ENCODE measurements at regions not wholly inside any gene's neighbourhood (a gene's known extent, or its start where the extent isn't known, plus 50 kb on each side); places are given as distances from the start of the nearest gene placed in this dataset.

DNA sequence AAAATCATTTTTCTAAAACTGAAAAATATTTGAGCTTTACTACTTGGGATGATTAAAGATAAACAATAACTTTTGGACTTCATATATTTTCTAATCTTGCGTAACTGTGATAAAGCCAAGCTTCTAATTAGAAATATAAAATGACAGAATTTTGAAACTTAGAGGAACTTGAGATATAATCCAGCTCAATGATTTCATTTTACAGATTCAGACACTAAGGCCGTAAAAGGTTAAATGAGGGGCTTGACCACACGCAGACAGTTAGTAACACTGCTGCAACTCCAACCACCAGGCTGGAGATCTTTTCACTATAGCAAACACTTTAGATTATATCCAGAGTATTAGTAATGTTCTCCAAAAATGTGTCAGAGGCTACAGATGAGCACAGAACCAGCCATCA is 445.5 kb downstream of the ZEB2 start:
- DNase-seq, result no peak

DNA sequence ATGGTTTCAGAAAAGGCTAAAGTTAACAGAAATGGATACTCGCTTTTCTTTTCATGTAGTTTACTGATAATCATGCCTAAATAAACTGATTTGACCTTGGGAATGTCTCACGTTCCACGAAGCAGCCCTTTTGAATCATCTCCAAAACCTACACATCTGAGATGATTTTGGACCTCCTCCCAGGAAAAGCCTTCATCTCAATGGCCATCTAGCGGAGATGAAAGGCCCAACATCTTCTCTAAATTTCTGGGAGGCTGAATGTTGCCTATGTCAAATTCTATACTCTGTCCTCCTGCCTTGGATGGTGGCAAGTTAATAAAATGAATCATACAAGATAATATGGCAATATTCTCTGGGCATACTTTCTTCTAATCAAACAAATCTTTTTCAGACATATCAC is 448.5 kb downstream of the ZEB2 start:
- no peak for DNase-seq

DNA sequence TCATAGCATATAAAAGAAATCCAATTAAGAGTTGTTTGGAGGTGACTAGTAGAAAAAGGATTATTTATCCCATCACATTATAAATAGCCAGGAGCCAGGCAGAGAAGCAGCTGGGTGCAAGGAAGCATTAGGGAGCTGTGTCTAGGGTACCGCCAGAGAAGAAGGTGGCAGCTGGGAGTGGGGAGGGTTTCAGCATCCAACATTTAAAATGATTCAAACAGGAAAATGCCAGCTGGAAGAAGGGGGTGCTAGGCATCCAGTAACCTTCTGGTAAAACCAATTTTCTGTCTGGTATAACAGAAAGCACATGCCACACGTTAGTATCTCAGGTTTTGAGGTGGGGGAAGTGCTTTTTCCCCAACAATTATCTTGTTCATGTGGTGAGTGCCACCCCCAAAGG is 452.4 kb downstream of the ZEB2 start:
- DNase-seq, result no peak

DNA sequence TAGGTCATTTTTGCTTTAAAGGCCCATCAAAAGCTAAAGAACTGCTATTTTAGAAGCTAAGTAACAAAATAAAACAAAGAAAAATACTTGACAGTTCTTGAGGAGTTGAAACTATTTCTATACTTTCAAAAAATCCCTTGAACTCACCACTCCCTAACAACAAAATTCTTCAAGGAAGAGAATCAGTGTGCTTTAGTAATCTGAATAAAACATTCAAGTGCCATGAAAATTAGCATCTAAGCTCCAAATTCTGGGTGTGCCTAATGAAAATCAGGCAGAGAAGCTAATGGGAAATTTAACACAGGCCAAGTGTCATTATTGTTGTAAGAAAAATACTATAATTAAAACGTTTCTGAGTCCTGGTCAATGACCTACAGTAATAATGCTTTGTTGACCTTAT is 456.3 kb downstream of the ZEB2 start:
- DNase-seq, result no peak

DNA sequence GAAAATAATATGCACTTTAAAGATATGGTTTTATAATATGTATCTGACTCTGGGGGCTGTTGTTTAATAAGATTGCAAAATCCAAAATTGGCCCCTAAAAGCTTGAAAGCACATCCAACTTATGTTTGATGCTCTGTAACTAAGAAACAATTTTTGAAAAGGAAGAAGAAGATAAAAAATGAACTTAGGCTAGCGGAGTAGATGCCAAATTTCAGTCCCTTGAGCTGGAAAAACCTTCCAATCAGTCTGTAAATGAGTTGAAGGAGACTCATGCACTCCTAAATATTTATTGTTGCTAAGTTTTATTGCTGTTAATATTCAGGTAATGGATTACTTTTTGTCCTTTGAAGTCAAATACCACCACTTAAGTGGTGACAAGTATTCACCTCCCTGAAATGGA is 465.0 kb downstream of the ZEB2 start:
- no peak for DNase-seq

DNA sequence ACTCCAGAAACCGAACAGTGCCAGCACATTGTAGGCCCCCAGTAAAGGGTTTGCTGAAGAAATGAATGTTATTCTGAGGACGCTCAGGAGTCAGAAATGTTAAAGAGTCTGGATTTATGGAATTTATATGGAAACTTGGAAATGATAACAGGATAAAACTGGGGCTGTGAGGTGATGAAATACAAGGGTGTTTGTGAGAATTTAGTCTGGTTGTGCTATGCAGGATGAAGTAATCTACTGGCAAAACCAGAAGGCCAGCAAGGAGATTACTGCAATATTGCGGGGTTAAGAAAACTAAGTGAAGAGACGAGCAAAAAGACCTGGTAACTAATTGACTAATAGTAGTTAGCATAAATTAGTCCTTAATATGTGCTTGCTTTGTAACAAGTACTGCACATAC is 467.8 kb downstream of the ZEB2 start:
- no peak for DNase-seq

DNA sequence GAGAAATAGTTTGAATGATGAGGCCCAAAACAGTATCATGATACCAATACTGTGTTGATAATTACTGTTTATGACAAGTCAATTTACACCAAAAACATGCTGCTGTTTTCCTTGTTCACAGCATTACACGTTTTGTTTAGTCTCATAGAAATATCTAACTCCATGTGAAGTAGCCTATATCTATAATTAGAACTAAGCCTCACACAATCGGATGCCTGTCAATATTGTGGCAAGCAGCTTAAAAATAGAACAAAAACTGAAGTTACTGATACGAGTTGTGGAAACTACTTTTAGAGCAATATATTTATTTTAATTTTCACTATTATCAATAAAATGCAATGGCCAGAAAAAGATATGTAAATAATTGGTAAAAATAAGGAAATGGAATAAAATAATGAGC is 470.8 kb downstream of the ZEB2 start:
- DNase-seq, result no peak

DNA sequence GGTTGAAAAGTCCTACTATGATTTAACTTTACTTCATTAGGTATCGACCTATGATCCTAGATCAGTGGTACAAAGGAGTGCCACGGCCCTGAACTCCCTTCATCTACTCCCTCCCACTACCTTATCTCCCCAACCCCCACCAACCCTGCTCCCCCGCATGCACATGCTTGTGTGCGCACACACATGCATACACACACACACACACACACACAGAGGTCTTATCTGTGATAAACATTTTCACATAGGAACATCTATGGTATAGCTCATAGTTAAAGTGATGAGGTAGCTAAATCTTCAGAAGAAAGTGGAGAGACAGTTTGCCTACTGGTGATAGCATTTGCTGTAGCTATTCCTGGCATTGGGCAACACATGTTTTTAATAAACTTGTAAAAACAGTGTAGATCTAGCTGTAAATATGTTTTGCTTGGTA is 471.3 kb downstream of the ZEB2 start:
- DNase-seq, result no peak

DNA sequence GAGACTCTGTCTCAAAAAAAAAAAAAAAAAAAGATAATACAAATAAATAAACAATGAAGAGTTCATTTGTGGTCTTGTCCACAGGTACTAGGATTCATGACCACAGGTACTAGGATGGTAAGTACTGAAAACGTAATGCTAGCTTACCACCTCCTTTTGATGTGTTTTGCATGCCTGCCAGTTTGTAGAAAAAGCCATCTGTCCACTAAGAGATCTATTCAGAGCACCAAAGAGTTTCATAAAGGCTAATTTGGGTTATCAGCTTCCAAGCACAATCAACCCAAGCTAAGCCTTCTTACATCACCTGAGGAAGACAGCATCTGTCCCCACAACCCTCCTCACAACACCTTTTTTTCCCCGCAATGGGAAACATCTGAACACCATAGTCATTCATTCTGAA is 477.2 kb downstream of the ZEB2 start:
- DNase-seq, result no peak

DNA sequence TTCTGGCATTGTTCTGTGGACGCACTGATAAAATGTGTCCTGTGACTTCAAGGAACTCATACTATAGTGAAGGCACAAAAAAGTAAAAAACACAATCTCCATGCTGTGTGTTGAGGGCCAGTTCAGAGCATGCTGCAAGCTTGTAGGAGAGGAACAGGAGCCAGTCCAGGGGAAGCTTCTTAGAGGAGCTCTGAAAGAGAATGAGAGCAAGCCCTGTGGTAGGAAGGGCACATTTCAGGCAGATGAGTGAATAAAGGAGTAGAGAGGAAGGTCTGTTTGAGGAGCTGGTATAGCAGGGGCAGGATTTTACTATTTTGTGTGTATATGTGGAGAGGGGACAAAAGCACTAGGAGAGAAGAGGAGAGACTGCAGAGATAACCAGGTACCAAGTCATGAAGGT is 478.3 kb downstream of the ZEB2 start:
- DNase-seq, result no peak

DNA sequence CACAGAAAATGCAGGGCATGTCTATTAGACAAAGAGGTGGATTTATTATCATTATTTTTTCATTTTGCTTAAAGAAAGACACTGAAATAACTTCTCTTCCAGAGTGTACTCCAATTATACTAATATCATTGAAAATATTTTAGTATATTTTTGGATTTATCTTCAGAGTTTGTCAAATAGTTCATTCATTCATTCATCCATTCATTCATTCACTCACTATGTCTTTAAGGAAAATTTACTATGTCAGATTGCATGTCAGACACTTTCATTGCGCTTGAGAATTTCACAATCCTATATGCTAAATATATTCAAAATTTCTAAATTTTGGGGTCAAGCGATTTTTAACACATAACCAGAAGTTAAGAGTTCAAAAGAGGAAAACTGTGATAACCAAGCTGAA is 479.1 kb downstream of the ZEB2 start:
- DNase-seq, result no peak

DNA sequence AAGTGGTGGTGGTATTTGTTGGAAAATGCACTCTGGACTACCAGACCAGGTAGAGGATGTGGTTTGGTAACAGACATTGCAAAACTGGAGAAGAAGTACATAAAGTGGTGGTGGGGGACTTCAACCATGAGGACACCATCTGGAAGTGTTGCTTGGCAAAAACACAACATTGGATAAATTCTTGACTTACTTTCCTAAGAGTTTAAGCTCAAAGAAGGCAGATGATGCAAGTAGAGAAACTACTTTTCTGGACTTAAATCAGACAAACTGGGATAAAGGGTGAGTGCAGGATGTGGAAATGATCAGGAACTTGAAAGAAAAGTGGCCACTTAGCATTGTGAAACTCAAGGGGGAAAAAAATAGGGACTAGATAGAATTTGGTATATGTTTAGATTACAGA is 487.4 kb downstream of the ZEB2 start:
- DNase-seq, result no peak

DNA sequence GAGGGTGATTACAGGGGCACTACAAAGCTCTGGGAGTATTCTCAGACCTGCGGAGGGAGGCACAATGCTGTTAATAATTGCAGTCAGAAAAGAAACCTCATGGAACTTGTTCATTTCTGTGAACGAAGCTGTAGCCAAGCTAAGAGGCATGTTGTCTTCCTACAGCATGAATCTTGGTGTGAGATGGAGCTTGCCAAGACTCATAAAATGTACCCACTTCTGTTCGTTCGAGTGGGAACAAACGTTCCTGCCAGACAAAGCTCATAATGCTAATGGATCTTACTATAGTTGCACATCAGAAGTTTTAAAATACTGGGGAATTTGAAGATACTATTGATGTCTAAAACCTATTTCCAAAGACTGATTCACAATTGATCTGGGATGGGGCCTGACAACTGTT is 489.1 kb downstream of the ZEB2 start:
- DNase-seq, result no peak

DNA sequence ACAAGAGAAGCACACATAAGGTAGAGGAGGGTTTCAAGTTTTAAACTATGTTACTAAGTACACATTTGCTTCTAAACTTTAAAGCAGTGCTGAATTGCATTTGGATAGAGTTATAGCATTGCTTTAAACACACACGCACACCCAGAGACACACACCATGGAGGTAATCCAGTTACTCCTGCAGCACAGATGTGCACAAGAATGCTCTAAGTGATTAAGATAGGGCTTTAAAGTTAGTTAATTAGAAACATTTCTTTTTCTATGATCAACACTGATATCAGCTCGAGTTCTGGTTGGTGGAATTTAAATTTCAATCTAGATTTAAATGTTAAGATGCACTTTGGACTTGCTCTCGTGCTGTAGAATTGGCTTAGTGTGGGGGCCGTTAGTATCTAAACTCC is 492.3 kb downstream of the ZEB2 start:
- DNase-seq, result no peak

DNA sequence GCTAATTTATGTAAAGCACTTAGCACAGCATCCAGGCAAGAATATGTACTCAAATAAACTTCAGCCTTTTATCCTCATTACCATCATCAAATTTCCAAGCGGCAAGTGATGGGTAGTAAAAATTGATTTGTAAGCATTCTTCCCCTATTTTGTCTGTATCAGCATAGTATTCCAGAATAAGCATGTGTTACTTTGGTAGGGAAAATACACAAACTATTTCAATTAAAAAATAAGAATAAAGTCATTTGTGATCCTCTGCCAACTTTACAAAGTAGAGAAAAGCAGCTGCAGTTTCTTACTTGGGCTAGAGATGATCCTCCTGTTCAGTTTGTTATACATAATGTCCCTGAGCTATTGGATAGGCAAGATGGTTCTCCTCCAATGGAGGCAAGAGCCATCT is 493.2 kb downstream of the ZEB2 start:
- no peak for DNase-seq

DNA sequence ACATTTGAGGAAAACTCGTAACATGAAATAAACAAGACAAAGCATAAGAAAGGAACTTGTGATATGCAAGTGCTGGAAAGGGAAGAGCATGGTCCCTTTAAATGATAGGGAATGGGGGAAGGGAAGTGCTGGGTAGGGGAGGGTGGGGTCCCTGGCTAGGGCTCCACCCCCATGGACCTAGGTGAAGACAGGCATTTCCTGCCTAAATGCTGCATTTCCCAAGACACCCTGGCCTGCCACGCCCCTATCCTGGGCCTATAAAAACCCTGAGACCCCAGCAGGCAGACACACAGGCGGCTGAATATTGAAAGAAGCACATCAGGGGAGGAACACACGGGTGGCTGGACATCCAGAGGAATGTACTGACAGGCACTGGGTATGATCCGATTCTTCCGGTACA is 499.9 kb downstream of the ZEB2 start:
- no peak for DNase-seq

DNA sequence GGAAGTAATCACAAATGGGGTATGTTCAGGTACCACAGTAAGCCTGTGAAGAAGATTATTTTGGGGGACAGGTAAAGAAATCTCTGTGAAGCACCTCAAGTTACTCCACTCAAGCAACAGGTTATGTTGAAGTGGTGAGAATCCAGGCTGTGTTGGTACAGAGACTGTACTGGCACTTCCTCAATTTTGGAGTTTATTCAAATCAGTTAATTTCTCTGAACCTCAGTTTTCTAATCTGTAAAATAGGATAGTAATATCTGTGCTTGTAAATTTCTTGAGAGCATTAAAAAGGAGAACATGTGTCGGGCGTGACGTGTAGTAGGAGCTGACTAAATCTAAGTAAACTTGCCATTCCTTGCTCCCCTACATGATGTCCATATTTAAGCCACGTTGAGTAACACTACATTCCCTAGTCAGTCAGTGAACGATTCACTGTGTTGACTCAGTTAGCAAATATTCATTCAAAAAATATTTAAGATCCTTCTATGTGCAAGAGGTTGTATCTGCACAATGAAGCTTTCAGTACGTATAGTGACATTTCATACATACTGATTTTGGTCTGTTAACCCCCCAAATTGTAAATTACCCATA is 504.2 kb downstream of the ZEB2 start:
- no peak for DNase-seq

DNA sequence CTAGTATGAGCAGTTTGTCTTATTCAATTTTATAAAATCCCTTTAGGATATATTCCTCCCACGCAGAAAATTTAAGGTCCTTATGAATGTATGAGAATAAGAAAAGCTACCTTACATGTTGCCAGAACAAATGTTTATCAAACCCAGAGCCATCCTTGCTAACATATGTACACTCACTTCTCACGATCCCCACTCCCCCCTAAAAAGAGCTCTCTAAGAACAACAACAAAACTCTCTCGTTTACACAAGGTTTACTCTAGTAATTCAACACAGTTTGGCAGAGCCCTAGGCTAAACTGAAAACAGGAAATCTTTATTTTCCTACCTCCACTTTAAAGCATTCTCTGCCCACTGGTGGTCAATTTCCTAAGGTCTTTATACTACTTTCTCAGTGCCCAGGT is 504.9 kb downstream of the ZEB2 start:
- no peak for DNase-seq

DNA sequence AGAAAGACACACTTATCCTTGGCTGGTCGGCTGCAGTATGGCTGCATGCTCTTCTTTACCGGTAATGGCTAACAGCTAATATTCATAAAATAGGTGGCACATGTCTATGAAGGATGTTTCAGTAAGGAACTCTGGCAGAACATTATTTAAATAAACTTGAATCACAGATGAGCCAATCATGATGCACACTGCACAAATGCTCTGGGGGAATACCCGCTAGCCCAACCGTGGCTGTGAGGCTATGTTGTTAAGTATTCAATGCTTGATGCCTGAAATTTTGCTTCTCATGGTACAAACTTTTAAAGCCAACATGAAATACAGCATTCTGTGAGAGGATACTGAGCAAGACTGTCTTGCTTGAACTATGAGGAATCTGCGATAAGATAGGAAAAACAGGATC is 505.8 kb downstream of the ZEB2 start:
- DNase-seq, result no peak

DNA sequence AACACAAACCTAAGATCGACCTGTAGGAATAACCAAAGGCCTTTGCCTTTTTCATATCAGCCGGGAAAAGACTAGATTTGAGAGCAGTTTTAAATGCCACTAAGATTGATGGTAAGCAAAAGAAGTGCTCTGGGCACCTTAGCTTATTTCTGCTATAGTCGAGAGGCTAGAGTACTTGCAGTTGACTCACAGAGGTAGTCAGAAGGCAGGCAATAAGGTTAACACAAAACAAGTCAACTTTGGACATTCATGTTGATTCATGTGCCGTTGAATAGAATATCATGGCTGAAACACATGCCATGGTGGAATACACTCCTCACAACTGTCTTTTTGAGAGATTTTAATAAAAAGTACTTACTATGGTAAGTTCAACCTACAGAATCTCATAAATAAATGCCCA is 507.6 kb downstream of the ZEB2 start:
- no peak for DNase-seq

DNA sequence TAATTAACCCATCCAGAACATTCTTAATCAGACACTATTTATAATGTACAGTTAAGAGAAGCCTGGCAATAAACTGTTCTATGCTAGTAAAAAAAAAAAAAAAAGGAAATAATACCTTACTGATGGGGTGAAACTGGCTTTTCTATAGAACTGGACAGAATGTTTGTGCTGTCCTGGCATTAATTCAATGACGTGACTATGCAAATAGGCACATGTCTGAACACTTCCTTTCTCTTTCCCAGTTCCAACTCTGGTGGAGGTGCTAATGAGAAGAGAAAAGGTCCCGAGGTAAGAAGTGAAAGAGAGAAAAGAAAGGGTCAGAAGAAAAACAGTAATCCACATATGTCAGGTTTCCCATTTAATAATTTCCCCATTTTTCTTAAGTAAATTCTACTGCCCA is 508.4 kb downstream of the ZEB2 start:
- no peak for DNase-seq

DNA sequence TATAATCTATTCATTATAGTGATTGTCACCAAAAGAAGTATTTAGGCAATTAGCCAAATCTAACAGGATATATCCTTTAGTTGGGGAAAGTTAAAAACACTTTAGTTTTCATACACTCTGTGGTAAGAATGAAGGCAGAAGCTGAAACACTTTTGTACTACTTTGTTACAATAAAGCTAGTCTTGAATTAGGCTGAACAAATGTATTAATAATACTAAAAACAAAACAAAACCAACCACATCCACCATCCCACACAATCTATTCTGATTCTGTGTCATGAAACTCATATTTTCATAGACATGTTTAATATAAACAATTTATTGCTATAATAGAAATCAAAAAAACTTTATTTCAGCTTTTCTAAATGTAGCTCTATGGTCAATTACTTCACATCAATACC is 508.8 kb downstream of the ZEB2 start:
- no peak for DNase-seq

DNA sequence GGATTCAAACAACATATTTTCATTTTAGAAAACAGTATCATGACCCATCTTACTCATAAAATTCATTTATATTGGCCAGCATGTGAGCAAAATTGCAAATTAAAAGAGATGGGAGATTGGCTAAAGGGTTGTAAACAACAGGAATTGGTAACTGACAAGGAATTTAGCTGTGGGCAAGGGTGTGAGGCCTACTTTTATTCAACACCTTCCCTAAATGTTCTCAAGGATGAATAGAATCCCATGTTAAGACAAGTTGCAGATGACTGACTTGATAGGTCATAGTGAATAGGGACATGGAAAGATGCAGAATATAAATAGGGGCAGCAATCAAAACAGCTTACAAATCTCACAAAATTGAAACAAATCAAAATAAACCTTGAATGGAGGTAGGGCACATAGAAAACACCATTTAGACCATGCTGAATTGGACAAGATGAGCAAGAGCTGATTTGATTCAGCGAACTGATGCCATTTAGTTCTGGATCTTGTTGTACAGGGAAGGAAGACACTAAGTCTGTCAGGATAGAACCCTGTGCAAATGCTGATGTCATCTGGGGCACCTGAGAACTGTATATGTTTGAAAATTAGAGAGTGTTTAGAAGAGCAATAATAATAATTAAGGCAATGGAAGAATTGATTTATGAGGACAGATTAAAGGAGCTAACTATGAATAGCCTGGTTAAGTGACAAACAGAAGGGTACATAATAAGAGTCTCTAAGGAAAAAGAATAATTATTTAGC is 509.7 kb downstream of the ZEB2 start:
- no peak for DNase-seq

DNA sequence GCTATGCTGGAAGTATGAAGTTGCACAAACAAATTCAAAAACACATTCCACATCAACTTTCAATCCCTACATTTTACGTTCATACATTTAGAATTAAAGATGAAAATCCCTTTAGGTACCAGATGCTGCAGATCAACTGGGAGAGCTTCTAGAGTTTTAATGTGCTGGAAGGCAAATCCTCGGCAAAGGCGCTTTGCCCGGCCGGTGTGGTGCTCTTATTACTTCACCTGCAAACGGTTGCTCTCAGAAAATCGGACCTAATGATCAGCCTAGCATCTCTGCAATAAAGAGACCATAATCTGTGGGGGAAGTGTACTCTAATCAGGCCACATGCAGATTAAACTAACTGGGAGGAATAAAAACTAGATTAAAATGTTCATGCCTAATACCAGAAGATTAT is 513.8 kb downstream of the ZEB2 start:
- DNase-seq, result no peak

DNA sequence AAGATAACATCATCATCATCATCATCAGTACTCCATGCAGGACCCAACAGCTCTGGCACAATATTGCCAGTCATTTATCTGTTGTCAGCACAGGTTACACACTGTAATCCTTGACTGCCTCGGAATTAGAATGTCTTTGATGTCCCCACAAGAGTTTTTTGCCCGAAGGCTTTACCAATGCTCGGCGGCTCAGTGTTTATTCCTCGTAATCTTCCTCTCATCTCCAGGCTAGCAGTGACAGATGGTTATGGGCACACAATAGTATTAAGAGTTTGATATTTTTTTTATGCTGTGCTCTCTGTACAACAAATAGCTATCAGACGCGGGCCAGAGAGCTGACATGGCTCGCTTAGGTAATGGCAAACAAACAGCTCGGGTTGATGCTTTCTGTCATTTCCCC is 515.2 kb downstream of the ZEB2 start:
- DNase-seq, result no peak
